Stromal cell of bone marrow (primary cell): ENCODE measurements at regions not wholly inside any gene's neighbourhood (a gene's known extent, or its start where the extent isn't known, plus 50 kb on each side); places are given as distances from the start of the nearest gene placed in this dataset.
"Not testable (repeated sequence)": the region's sequence is repeated elsewhere in the genome, so short reads cannot be mapped to it uniquely, and the experiment has no call there.

ENCODE experiments used
- DNase-seq: peaks from one replicate; pipeline ENCODE4 v3.0.0-alpha.2; 2012; ENCODE audit warnings: low read depth

GRCh38 chr16:54879681-54880080 is 51.0 kb upstream of the IRX5 start:
- DNase-seq, result no peak

GRCh38 chr16:54878301-54878700 is 52.4 kb upstream of the IRX5 start:
- DNase-seq, result no peak

GRCh38 chr16:54875443-54875842 is 55.2 kb upstream of the IRX5 start:
- no peak for DNase-seq

- not testable (repeated sequence) for DNase-seq
These were observed 56.8 kb upstream of the IRX5 start for GRCh38 chr16:54873716-54874373.

- DNase-seq, result no peak
These were observed 57.6 kb upstream of the IRX5 start for GRCh38 chr16:54873071-54873470.

- DNase-seq, result no peak
These were observed 60.5 kb upstream of the IRX5 start for GRCh38 chr16:54870151-54870550.

- no peak for DNase-seq
These were observed 63.3 kb upstream of the IRX5 start for GRCh38 chr16:54867302-54867832.

- DNase-seq, result no peak
These were observed 68.1 kb upstream of the IRX5 start for GRCh38 chr16:54862529-54862928.

GRCh38 chr16:54856871-54857270 is 73.8 kb upstream of the IRX5 start:
- no peak for DNase-seq

GRCh38 chr16:54847609-54848008 is 83.1 kb upstream of the IRX5 start:
- DNase-seq, result no peak

- DNase-seq, result no peak
These were observed 83.5 kb upstream of the IRX5 start for GRCh38 chr16:54847207-54847606.

GRCh38 chr16:54846766-54847165 is 83.9 kb upstream of the IRX5 start:
- DNase-seq, result no peak

- DNase-seq, result no peak
These were observed 87.3 kb upstream of the IRX5 start for GRCh38 chr16:54843424-54843750.

GRCh38 chr16:54842743-54843423 is 87.8 kb upstream of the IRX5 start:
- DNase-seq, result no peak

- DNase-seq, result no peak
These were observed 101.0 kb upstream of the IRX5 start for GRCh38 chr16:54829691-54830090.

GRCh38 chr16:54822892-54823291 is 107.8 kb upstream of the IRX5 start:
- DNase-seq, result no peak

- no peak for DNase-seq
These were observed 108.2 kb upstream of the IRX5 start for GRCh38 chr16:54822492-54822891.

GRCh38 chr16:54821731-54822130 is 108.9 kb upstream of the IRX5 start:
- no peak for DNase-seq

GRCh38 chr16:54817940-54818574 is 112.6 kb upstream of the IRX5 start:
- no peak for DNase-seq

- DNase-seq, result peak; percentile 36
These were observed 113.2 kb upstream of the IRX5 start for GRCh38 chr16:54817432-54817831.

- DNase-seq, result no peak
These were observed 114.2 kb upstream of the IRX5 start for GRCh38 chr16:54816471-54816870.

GRCh38 chr16:54815177-54815576 is 115.5 kb upstream of the IRX5 start:
- DNase-seq, result no peak

- no peak for DNase-seq
These were observed 116.9 kb upstream of the IRX5 start for GRCh38 chr16:54813778-54814177.
